Adrenal gland (tissue), 5 donors: ENCODE measurements at regions not wholly inside any gene's neighbourhood (a gene's known extent, or its start where the extent isn't known, plus 50 kb on each side); places are given as distances from the start of the nearest gene placed in this dataset.

Experiments used
- POLR2A ChIP-seq, 2 donors: fragments of 450-650 bp; IDR thresholded peaks; one replicate each; pipeline ENCODE4 v1.6.1; 2017; ENCODE audit warnings: antibody characterized with exemption in 2 of 2, mild to moderate bottlenecking in 2 of 2, moderate library complexity in 1 of 2
- TF ChIP-seq, protein P1 (sequence below), 6 experiments: fragments of 450-650 bp in 4 of 6; fragments of 200-600 bp in 2 of 6; sonication (generic) in 1 of 6; IDR thresholded peaks; 1 replicate in 5 of 6; 2 replicates in 1 of 6; pipeline versions ENCODE4 v1.5.1 to v1.8.0; 2016 to 2021; ENCODE audit warnings: antibody characterized with exemption in 6 of 6, mild to moderate bottlenecking in 2 of 6, moderate library complexity in 1 of 6
- donor health status: DM: no; HTN: no; CAD: no.

DNA sequence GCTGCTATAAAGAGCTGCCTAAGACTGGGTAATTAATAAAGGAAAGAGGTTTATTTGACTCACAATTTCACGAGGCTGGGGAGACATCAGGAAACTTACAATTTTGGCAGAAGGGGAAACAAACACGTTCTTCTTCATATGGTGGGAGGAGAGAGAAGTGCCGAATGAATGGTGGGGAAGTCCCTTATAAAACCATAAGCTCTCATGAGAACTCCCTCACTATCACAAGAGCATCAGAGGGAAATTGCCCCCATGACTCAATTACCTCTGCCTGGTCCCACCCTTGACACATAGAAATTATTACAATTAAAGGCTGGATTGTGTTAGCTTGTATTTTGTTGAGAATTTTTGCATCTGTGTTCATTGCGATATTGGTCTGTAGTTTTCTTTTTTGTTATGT, 460.5 kb upstream of the RAB6C start:
- TF ChIP-seq, protein P1, sequence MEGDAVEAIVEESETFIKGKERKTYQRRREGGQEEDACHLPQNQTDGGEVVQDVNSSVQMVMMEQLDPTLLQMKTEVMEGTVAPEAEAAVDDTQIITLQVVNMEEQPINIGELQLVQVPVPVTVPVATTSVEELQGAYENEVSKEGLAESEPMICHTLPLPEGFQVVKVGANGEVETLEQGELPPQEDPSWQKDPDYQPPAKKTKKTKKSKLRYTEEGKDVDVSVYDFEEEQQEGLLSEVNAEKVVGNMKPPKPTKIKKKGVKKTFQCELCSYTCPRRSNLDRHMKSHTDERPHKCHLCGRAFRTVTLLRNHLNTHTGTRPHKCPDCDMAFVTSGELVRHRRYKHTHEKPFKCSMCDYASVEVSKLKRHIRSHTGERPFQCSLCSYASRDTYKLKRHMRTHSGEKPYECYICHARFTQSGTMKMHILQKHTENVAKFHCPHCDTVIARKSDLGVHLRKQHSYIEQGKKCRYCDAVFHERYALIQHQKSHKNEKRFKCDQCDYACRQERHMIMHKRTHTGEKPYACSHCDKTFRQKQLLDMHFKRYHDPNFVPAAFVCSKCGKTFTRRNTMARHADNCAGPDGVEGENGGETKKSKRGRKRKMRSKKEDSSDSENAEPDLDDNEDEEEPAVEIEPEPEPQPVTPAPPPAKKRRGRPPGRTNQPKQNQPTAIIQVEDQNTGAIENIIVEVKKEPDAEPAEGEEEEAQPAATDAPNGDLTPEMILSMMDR (IDR thresholded peaks at IDR 0.05): no peak
- TF ChIP-seq POLR2A (IDR thresholded peaks at IDR 0.05): no peak
